Liver (tissue), 8 donors: ENCODE measurements at regions not wholly inside any gene's neighbourhood (a gene's known extent, or its start where the extent isn't known, plus 50 kb on each side); places are given as distances from the start of the nearest gene placed in this dataset.

Source experiments
- DNase-seq: peaks from one replicate; pipeline ENCODE4 v3.0.0-alpha.2; 2017; ENCODE audit warnings: low spot score
- H3K27ac ChIP-seq, 2 donors: one replicate each; pipeline ENCODE4 v1.7.0; 2013; ENCODE audit warnings: inconsistent platforms in 2 of 2, low read length in 2 of 2, control low read depth in 1 of 2, low read depth in 1 of 2, mild to moderate bottlenecking in 1 of 2
- H3K27me3 ChIP-seq, 4 donors: one replicate each; pipeline versions ENCODE4 v1.6.1 to v1.7.0; 2013; ENCODE audit warnings: low read length in 3 of 4, inconsistent platforms in 1 of 4, mild to moderate bottlenecking in 1 of 4, moderate library complexity in 1 of 4; ENCODE audit not compliant: control insufficient read depth in 4 of 4, insufficient read depth in 4 of 4
- H3K36me3 ChIP-seq, 4 donors: one replicate each; pipeline versions ENCODE4 v1.6.1 to v1.7.0; 2013; ENCODE audit warnings: low read length in 3 of 4, mild to moderate bottlenecking in 3 of 4, low read depth in 1 of 4, moderate library complexity in 1 of 4; ENCODE audit not compliant: control insufficient read depth in 4 of 4, insufficient read depth in 3 of 4
- H3K4me1 ChIP-seq, 4 donors: one replicate each; pipeline versions ENCODE4 v1.6.1 to v1.7.0; 2013; ENCODE audit warnings: low read length in 3 of 4, mild to moderate bottlenecking in 3 of 4, moderate library complexity in 1 of 4; ENCODE audit not compliant: control insufficient read depth in 4 of 4, insufficient read depth in 4 of 4
- H3K4me3 ChIP-seq, 3 donors: one replicate each; pipeline versions ENCODE4 v1.6.1 to v1.7.0; 2013; ENCODE audit warnings: low read length in 3 of 3, control low read depth in 1 of 3, low read depth in 1 of 3, mild to moderate bottlenecking in 1 of 3
- H3K9ac ChIP-seq, 2 donors: one replicate each; pipeline ENCODE4 v1.7.0; 2013; ENCODE audit warnings: low read length in 2 of 2, mild to moderate bottlenecking in 2 of 2, moderate library complexity in 2 of 2, control low read depth in 1 of 2, low read depth in 1 of 2
- H3K9me3 ChIP-seq, 4 donors: one replicate each; pipeline versions ENCODE4 v1.6.1 to v1.7.0; 2013; ENCODE audit warnings: low read length in 3 of 4; ENCODE audit not compliant: control insufficient read depth in 4 of 4
- CTCF ChIP-seq: fragments of 150-350 bp; IDR thresholded peaks from 2 replicates; pipeline ENCODE4 v1.5.1; 2017; ENCODE audit warnings: improper control_type of control experiment, low read depth, low read length; ENCODE audit not compliant: missing input control
- FOXA1 ChIP-seq: IDR thresholded peaks from 2 replicates; pipeline ENCODE4 v1.6.1; 2016; ENCODE audit warnings: antibody characterized with exemption
- GABPA ChIP-seq, 2 donors: IDR thresholded peaks in 1 of 2; conservative IDR thresholded peaks in 1 of 2; 2 replicates each; pipeline ENCODE4 v1.6.1; 2016; ENCODE audit warnings: antibody characterized with exemption in 2 of 2, mild to moderate bottlenecking in 1 of 2, moderate library complexity in 1 of 2
- HNF4G ChIP-seq: IDR thresholded peaks from 2 replicates; pipeline ENCODE4 v1.6.1; 2016; ENCODE audit warnings: antibody characterized with exemption
- JUND ChIP-seq, 2 donors: IDR thresholded peaks; 2 replicates each; pipeline ENCODE4 v1.6.1; 2016; ENCODE audit warnings: antibody characterized with exemption in 2 of 2
- MAX ChIP-seq: IDR thresholded peaks from 2 replicates; pipeline ENCODE4 v1.6.1; 2016; ENCODE audit warnings: antibody characterized with exemption
- NR2F2 ChIP-seq: IDR thresholded peaks from 2 replicates; pipeline ENCODE4 v1.6.1; 2016; ENCODE audit warnings: antibody characterized with exemption
- RAD21 ChIP-seq, 2 donors: IDR thresholded peaks; 2 replicates each; pipeline ENCODE4 v1.6.1; 2016; ENCODE audit warnings: antibody characterized with exemption in 2 of 2, mild to moderate bottlenecking in 2 of 2
- REST ChIP-seq: IDR thresholded peaks from 2 replicates; pipeline ENCODE4 v1.6.1; 2016; ENCODE audit warnings: antibody characterized with exemption, mild to moderate bottlenecking
- RXRA ChIP-seq, 2 donors: IDR thresholded peaks; 2 replicates each; pipeline ENCODE4 v1.6.1; 2017 to 2018; ENCODE audit warnings: antibody characterized with exemption in 2 of 2, mild to moderate bottlenecking in 1 of 2
- SP1 ChIP-seq: IDR thresholded peaks from 2 replicates; pipeline ENCODE4 v1.6.1; 2018; ENCODE audit warnings: antibody characterized with exemption, mild to moderate bottlenecking
- TAF1 ChIP-seq: conservative IDR thresholded peaks from 2 replicates; pipeline ENCODE4 v1.6.1; 2016; ENCODE audit warnings: antibody characterized with exemption, mild to moderate bottlenecking
- YY1 ChIP-seq: IDR thresholded peaks from 2 replicates; pipeline ENCODE4 v1.6.1; 2016; ENCODE audit warnings: antibody characterized with exemption, mild to moderate bottlenecking
- ZBTB33 ChIP-seq: IDR thresholded peaks from 2 replicates; pipeline ENCODE4 v1.6.1; 2016; ENCODE audit warnings: antibody characterized with exemption
- WGBS: extraction: QIAGEN DNeasy Blood & Tissue Kit; methylation state at CpG from one replicate; pipeline ENCODE4 v1.1.7; 2013; 5-methylcytosine and 5-hydroxymethylcytosine counted together
- TF ChIP-seq, protein P1 (sequence below): IDR thresholded peaks from 2 replicates; pipeline ENCODE4 v1.6.1; 2016; ENCODE audit warnings: antibody characterized with exemption
- donor health status: healthy.
- donor health status: healthy.
- donor health status: healthy.
- donor health status: healthy.
- donor health status: healthy.

GRCh38 chr3:13162549-13163320 is 89.5 kb upstream of the IQSEC1 start:
- 87% methylated on average over 9 of the region's 9 CpGs for WGBS

GRCh38 chr3:13161771-13162535 is 88.7 kb upstream of the IQSEC1 start:
- 93% methylated on average over 18 of the region's 18 CpGs for WGBS
- no peaks in the 10 kb centered on the region for H3K36me3 ChIP-seq
- no peak overlapping the region for H3K9ac ChIP-seq
- no peaks in the 10 kb centered on the region for H3K4me1 ChIP-seq
- no peaks in the 10 kb centered on the region for H3K27me3 ChIP-seq
- no peak overlapping the region for H3K4me3 ChIP-seq
- no peaks in the 10 kb centered on the region for H3K9me3 ChIP-seq
- DNase-seq, result no peak
- no peak overlapping the region for H3K27ac ChIP-seq
- TF ChIP-seq NR2F2 (no peak), TAF1 (no peak), RAD21 (IDR thresholded peaks at IDR 0.05) (no peak), MAX (no peak), HNF4G (no peak), RXRA (IDR thresholded peaks at IDR 0.05) (no peak), JUND (IDR thresholded peaks at IDR 0.05) (no peak), YY1 (no peak), REST (no peak), GABPA (IDR thresholded peaks at IDR 0.05 in 1 of 2, conservative IDR thresholded peaks at IDR 0.05 in 1 of 2) (no peak)
- TF ChIP-seq, protein P1, sequence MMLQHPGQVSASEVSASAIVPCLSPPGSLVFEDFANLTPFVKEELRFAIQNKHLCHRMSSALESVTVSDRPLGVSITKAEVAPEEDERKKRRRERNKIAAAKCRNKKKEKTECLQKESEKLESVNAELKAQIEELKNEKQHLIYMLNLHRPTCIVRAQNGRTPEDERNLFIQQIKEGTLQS, result no peak

More at GRCh38 chr3:13162549-13163320, 89.5 kb upstream of the IQSEC1 start:
- Histone ChIP-seq H3K27me3 (no peaks in the 10 kb centered on the region), H3K36me3 (no peaks in the 10 kb centered on the region), H3K9ac (no peak overlapping the region), H3K9me3 (no peaks in the 10 kb centered on the region), H3K4me1 (no peaks in the 10 kb centered on the region), H3K27ac (no peak overlapping the region), H3K4me3 (no peak overlapping the region)
- no peak for TF ChIP-seq FOXA1
- TF ChIP-seq MAX, result no peak
- TF ChIP-seq YY1, result no peak
- TF ChIP-seq, protein P1, result no peak
- no peak for TF ChIP-seq SP1
- no peak for TF ChIP-seq CTCF
- no peak for TF ChIP-seq GABPA (IDR thresholded peaks at IDR 0.05 in 1 of 2, conservative IDR thresholded peaks at IDR 0.05 in 1 of 2)
- no peak for TF ChIP-seq ZBTB33
- no peak for DNase-seq
